RWPE2 (cell line): ENCODE measurements at regions not wholly inside any gene's neighbourhood (a gene's known extent, or its start where the extent isn't known, plus 50 kb on each side); places are given as distances from the start of the nearest gene placed in this dataset.

ENCODE experiments used
- ATAC-seq: fragments of 200-7000 bp; cut with Tn5 transposase; 3 replicates; pipeline ENCODE4 v1.9.1; 2021; ENCODE audit warnings: low read depth
- DNase-seq: peaks from one replicate; pipeline ENCODE4 v3.0.0-alpha.2; 2020; ENCODE audit warnings: low spot score
- H3K27ac ChIP-seq: fragments of 450-650 bp; 2 replicates; pipeline ENCODE4 v1.5.1; 2017; ENCODE audit warnings: mild to moderate bottlenecking; ENCODE audit not compliant: poor library complexity, severe bottlenecking
- H3K27me3 ChIP-seq: fragments of 250-450 bp; sonication (Bioruptor Pico); 2 replicates; pipeline ENCODE4 v1.5.1; 2021; ENCODE audit warnings: mild to moderate bottlenecking, moderate library complexity; ENCODE audit not compliant: insufficient read depth, poor library complexity, severe bottlenecking
- H3K36me3 ChIP-seq: fragments of 250-450 bp; sonication (Bioruptor Pico); 2 replicates; pipeline ENCODE4 v1.5.1; 2020; ENCODE audit warnings: low read depth, mild to moderate bottlenecking, moderate library complexity
- H3K4me1 ChIP-seq: fragments of 250-450 bp; sonication (Bioruptor Pico); 2 replicates; pipeline ENCODE4 v1.5.1; 2021; ENCODE audit warnings: mild to moderate bottlenecking, moderate library complexity; ENCODE audit not compliant: insufficient read depth, poor library complexity, severe bottlenecking
- H3K4me3 ChIP-seq: fragments of 250-450 bp; sonication (Bioruptor Pico); 2 replicates; pipeline ENCODE4 v1.5.1; 2021; ENCODE audit warnings: mild to moderate bottlenecking, moderate library complexity; ENCODE audit not compliant: severe bottlenecking
- H3K9me3 ChIP-seq: fragments of 250-450 bp; sonication (Bioruptor Pico); 2 replicates; pipeline ENCODE4 v1.5.1; 2021; ENCODE audit warnings: mild to moderate bottlenecking, moderate library complexity; ENCODE audit not compliant: severe bottlenecking
- CTCF ChIP-seq: fragments of 450-650 bp; IDR thresholded peaks from one replicate; pipeline ENCODE4 v1.5.1; 2017; ENCODE audit warnings: mild to moderate bottlenecking, moderate library complexity; ENCODE audit not compliant: poor library complexity, severe bottlenecking

- no peak overlapping the region for H3K4me3 ChIP-seq
- H3K9me3 ChIP-seq: no peaks in the 10 kb centered on the region
- H3K4me1 ChIP-seq: no peaks in the 10 kb centered on the region
- DNase-seq: no peak
- H3K36me3 ChIP-seq: no peaks in the 10 kb centered on the region
- no peak for TF ChIP-seq CTCF
- no peak overlapping the region for H3K27ac ChIP-seq
- no peak for ATAC-seq
- H3K27me3 ChIP-seq: peaks cover 5% of the 10 kb centered on the region
Observed at GRCh38 chr7:8809320-8809719, 375.9 kb downstream of the NXPH1 start.

- no peaks in the 10 kb centered on the region for H3K9me3 ChIP-seq
- H3K27ac ChIP-seq: no peak overlapping the region
- H3K27me3 ChIP-seq: peaks cover 5% of the 10 kb centered on the region
- no peaks in the 10 kb centered on the region for H3K36me3 ChIP-seq
- ATAC-seq (no peak), DNase-seq (no peak)
- no peak overlapping the region for H3K4me3 ChIP-seq
- TF ChIP-seq CTCF: no peak
- no peaks in the 10 kb centered on the region for H3K4me1 ChIP-seq
Observed at GRCh38 chr7:8817448-8818036, 384.1 kb downstream of the NXPH1 start.

- Histone ChIP-seq H3K4me1 (no peaks in the 10 kb centered on the region), H3K9me3 (no peaks in the 10 kb centered on the region), H3K27me3 (peaks cover 2% of the 10 kb centered on the region), H3K36me3 (no peaks in the 10 kb centered on the region), H3K27ac (no peak overlapping the region), H3K4me3 (no peak overlapping the region)
- no peak for ATAC-seq
- no peak for DNase-seq
- TF ChIP-seq CTCF: no peak
Observed at GRCh38 chr7:8818406-8818805, 385.0 kb downstream of the NXPH1 start.

- TF ChIP-seq CTCF: no peak
- DNase-seq: no peak
- Histone ChIP-seq H3K4me3 (no peak overlapping the region), H3K27me3 (no peaks in the 10 kb centered on the region), H3K9me3 (no peaks in the 10 kb centered on the region), H3K27ac (no peak overlapping the region), H3K4me1 (no peaks in the 10 kb centered on the region), H3K36me3 (no peaks in the 10 kb centered on the region)
- no peak for ATAC-seq
Observed at GRCh38 chr7:8822595-8822994, 389.2 kb downstream of the NXPH1 start.

GRCh38 chr7:8823486-8823885, 390.1 kb downstream of the NXPH1 start:
- Histone ChIP-seq H3K9me3 (no peaks in the 10 kb centered on the region), H3K27ac (no peak overlapping the region), H3K36me3 (no peaks in the 10 kb centered on the region), H3K4me3 (no peak overlapping the region), H3K27me3 (no peaks in the 10 kb centered on the region), H3K4me1 (no peaks in the 10 kb centered on the region)
- TF ChIP-seq CTCF: no peak
- DNase-seq (no peak), ATAC-seq (no peak)
